ENCODE measurements at regions not wholly inside any gene's neighbourhood (a gene's known extent, or its start where the extent isn't known, plus 50 kb on each side); places are given as distances from the start of the nearest gene placed in this dataset.

DNA sequence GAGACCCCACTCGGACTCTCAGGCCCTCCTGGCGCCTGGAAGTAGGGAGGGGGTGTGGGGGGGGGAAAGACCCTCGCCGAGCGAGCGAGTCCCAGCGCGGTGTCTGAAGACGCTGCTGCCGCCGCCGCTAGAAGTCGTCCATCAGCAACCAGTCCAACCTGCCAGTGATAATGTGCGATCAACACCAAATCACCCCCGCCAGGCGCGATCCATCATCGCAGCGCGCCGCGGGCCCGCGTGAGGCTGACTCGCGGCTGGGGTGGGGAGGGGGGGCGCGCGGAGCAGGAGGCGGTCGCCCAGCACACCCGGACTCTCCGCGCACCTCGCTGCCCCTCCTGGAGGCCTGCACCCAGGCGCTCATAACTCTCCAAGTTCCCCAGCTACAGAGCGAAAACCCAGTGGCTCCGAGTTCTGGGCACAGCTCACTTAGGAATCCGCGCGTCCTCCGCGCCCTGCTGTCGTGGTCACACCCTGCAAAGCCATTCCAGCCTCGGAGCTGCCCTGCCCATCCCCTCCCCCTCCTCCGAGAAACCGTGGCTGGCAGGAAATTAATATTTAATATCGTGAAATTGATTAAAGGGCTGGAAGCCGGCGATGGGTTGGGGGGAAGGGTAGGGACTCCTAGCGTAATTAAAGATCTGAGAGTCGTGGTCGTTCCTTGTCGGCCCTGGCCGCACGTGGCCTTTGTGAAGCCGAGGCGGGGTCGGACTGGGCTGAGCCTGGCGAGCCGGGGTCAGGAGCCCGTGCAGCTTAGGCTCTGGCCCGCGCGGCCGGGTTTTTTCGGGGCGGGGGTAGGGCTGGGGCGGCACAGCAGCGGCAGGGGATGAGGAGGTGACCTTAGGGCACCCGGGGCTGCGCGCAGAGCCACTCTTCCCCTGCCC is 58.1 kb upstream of the BCOR start (continued):
- TF ChIP-seq, protein P1, sequence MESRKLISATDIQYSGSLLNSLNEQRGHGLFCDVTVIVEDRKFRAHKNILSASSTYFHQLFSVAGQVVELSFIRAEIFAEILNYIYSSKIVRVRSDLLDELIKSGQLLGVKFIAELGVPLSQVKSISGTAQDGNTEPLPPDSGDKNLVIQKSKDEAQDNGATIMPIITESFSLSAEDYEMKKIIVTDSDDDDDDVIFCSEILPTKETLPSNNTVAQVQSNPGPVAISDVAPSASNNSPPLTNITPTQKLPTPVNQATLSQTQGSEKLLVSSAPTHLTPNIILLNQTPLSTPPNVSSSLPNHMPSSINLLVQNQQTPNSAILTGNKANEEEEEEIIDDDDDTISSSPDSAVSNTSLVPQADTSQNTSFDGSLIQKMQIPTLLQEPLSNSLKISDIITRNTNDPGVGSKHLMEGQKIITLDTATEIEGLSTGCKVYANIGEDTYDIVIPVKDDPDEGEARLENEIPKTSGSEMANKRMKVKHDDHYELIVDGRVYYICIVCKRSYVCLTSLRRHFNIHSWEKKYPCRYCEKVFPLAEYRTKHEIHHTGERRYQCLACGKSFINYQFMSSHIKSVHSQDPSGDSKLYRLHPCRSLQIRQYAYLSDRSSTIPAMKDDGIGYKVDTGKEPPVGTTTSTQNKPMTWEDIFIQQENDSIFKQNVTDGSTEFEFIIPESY (CRISPR knock-in tag; IDR thresholded peaks at IDR 0.05), result no peak
- peak; percentile 20; the same call in 1 of the 2 replicates for TF ChIP-seq KDM2A (CRISPR knock-in tag; IDR thresholded peaks at IDR 0.05; ENCODE audit: borderline replicate concordance, low read depth)
- no peak for TF ChIP-seq ZNF773 (CRISPR knock-in tag; IDR thresholded peaks at IDR 0.05; ENCODE audit: borderline replicate concordance)
- TF ChIP-seq ZNF607 (CRISPR knock-in tag; IDR thresholded peaks at IDR 0.05; ENCODE audit: borderline replicate concordance), result no peak
- TF ChIP-seq ARNT2 (CRISPR knock-in tag; IDR thresholded peaks at IDR 0.05; ENCODE audit: low read depth), result 0 out of 2 replicates have a peak, but pooled peaks have one; percentile 24
- no peak for TF ChIP-seq ZNF572 (CRISPR knock-in tag; IDR thresholded peaks at IDR 0.05)
- TF ChIP-seq PHF8 (CRISPR knock-in tag; IDR thresholded peaks at IDR 0.05), result peak; percentile 15; the same call in 1 of the 2 replicates
- peak; percentile 87 for TF ChIP-seq AGO2 (optimal IDR thresholded peaks at IDR 0.05; ENCODE audit: low read depth, low read length)

DNA sequence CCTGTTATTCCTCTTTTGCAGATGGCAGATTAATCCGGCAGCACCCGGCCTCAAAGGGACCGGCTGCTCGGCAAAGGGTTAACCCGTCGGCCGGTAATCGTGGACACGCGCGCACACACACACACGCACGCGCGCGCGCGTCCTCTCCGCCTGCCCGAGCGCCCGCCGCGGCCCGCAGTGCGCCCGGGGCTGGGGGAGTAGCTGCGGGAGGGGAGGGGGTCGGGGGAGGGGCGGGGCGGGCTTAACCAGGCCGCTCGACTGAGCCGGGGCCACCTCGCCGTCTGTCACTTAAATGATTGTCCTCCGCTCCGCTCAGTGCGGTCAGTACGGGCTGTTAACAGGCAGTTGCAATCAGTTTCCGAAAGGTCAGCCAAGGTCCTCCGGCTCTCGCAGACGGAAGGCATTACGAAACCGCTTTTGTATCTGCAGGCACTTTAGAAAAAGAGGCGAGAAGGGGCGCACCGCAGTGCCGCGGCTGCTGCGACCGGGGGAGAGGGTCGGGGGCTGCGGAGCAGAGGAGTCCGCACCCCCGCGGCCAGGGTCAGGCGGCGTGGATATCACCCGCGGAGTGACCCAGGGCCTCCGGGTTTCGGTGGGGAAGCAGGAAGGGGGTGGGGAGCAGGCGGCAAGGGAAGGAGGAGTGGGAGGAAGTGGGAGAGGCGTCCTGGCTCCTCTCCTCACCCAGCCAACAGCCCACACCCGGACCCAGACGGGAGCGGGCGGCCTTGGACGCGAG is 57.3 kb upstream of the BCOR start:
- ChIA-PET POLR2A (interaction anchor here (0.8 to 6.6 kb wide), 16 partner anchors 9 to 201 kb away, joined by 3 to 54 read pairs (median 18); partner anchors contain the start of gene BCOR), CTCF (ENCODE audit: low intra/inter-chr PET ratio, low total read pairs) (no interaction called here)
- in situ Hi-C loops (cut with HindIII; ENCODE audit: extremely low pct_ligation_motif_present, low pct_unique_long_range_greater_than_20kb), result loop anchor here (5.0 kb wide), 2 partner anchors 48 to 143 kb away; no protein-coding TSS in a partner anchor
- H3K79me2 ChIP-seq (ENCODE audit: insufficient read depth, low read length), result peaks cover 2% of the 10 kb centered on the region
- no peaks in the 10 kb centered on the region for H3K9me3 ChIP-seq (ENCODE audit: low read length)
- H3K36me3 ChIP-seq (replicated peaks in 1 of 2; ENCODE audit: control insufficient read depth in 1 of 2, insufficient read depth in 2 of 2, low read length in 2 of 2), result no peaks in the 10 kb centered on the region
- H3K4me3 ChIP-seq (replicated peaks in 1 of 3; ENCODE audit: insufficient read depth in 1 of 3, low read depth in 2 of 3, low read length in 3 of 3), result peak overlapping the region; percentile 60 to 70 (median 65); a peak in 5 of 6 replicates
- peak overlapping the region; percentile 87 for H3K4me2 ChIP-seq (ENCODE audit: low read depth, low read length)
- no peaks in the 10 kb centered on the region for H3K27me3 ChIP-seq (ENCODE audit: control insufficient read depth in 1 of 2, insufficient read depth in 2 of 2, low read length in 2 of 2)
- no TSS peak for BruUV-seq (replicated peaks)
- WGBS (ENCODE audit: low lambda C conversion rate), result 0% methylated on average over 8 of the region's 72 CpGs
- intact Hi-C loops (cut with micrococcal nuclease; ENCODE audit: unreplicated experiment), result loop anchor here (1.0 to 5.0 kb wide), 2 partner anchors 57 to 73 kb away; no protein-coding TSS in a partner anchor
- H3K27ac ChIP-seq (ENCODE audit: extremely low read length, insufficient read depth, low read length), result peak overlapping the region; percentile 95
- FAIRE-seq (peak; percentile 58), ATAC-seq (peak; percentile 71), DNase-seq (ENCODE audit: low spot score) (peak; percentile 87)
- no peaks in the 10 kb centered on the region for H4K20me1 ChIP-seq (ENCODE audit: insufficient read depth, low read length)
- H3K4me1 ChIP-seq (ENCODE audit: insufficient read depth, low read length), result peaks cover 46% of the 10 kb centered on the region
- H2AFZ ChIP-seq (ENCODE audit: low read length), result no peak overlapping the region
- peak overlapping the region; percentile 73 for H3K9ac ChIP-seq (ENCODE audit: insufficient read depth, low read depth, low read length)
- TF ChIP-seq POLR2G (IDR thresholded peaks at IDR 0.05; ENCODE audit: low read depth, low read length), result peak; percentile 66
- TF ChIP-seq ZNF552 (CRISPR knock-in tag; IDR thresholded peaks at IDR 0.05; ENCODE audit: borderline replicate concordance), result no peak
- no peak for TF ChIP-seq GTF3A (CRISPR knock-in tag; conservative IDR thresholded peaks at IDR 0.05)
- TF ChIP-seq ZIK1 (CRISPR knock-in tag; IDR thresholded peaks at IDR 0.05; ENCODE audit: borderline replicate concordance, low read depth), result no peak
- TF ChIP-seq KAT8 (CRISPR knock-in tag; IDR thresholded peaks at IDR 0.05), result peak; percentile 36; the same call in 1 of the 2 replicates
- no peak for TF ChIP-seq ZNF468 (CRISPR knock-in tag; IDR thresholded peaks at IDR 0.05)
- TF ChIP-seq NR2F6 (IDR thresholded peaks at IDR 0.05), result peak; percentile 42; the same call in 1 of the 2 replicates
- peak; percentile 80 for TF ChIP-seq NR2F6 (CRISPR knock-in tag; IDR thresholded peaks at IDR 0.05)
- TF ChIP-seq, protein P2, sequence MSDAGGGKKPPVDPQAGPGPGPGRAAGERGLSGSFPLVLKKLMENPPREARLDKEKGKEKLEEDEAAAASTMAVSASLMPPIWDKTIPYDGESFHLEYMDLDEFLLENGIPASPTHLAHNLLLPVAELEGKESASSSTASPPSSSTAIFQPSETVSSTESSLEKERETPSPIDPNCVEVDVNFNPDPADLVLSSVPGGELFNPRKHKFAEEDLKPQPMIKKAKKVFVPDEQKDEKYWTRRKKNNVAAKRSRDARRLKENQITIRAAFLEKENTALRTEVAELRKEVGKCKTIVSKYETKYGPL (CRISPR knock-in tag; IDR thresholded peaks at IDR 0.05), result no peak
- no peak for TF ChIP-seq ZFAT (CRISPR knock-in tag; conservative IDR thresholded peaks at IDR 0.05)
- TF ChIP-seq GATA4 (IDR thresholded peaks at IDR 0.05; ENCODE audit: borderline replicate concordance, low read depth), result 0 out of 2 replicates have a peak, but pooled peaks have one; percentile 22
- peak; percentile 84 for TF ChIP-seq RBFOX2 (IDR thresholded peaks at IDR 0.05; ENCODE audit: low read depth, low read length)

Data from HepG2 (cell line).